Trophoblast cell (in vitro differentiated cells and primary cell): ENCODE measurements at regions not wholly inside any gene's neighbourhood (a gene's known extent, or its start where the extent isn't known, plus 50 kb on each side); places are given as distances from the start of the nearest gene placed in this dataset.
A peak's percentile ranks its signal among the peaks of the same experiment; 100 is the strongest.
"Not testable (repeated sequence)": the region's sequence is repeated elsewhere in the genome, so short reads cannot be mapped to it uniquely, and the experiment has no call there.

Source experiments
- DNase-seq, 2 donors: peaks; one replicate each; pipeline ENCODE4 v3.0.0-alpha.2; 2016
- H2AFZ ChIP-seq: 2 replicates; pipeline ENCODE4 v1.6.1; 2013; ENCODE audit warnings: low read length, moderate library complexity, mild to moderate bottlenecking; ENCODE audit not compliant: insufficient read depth, poor library complexity
- H2AK5ac ChIP-seq: 2 replicates; pipeline ENCODE4 v1.6.1; 2013; ENCODE audit warnings: mild to moderate bottlenecking, low read length
- H2BK120ac ChIP-seq: 2 replicates; pipeline ENCODE4 v1.6.1; 2013; ENCODE audit warnings: low read length, mild to moderate bottlenecking, moderate library complexity; ENCODE audit not compliant: insufficient read depth, poor library complexity
- H2BK12ac ChIP-seq: 2 replicates; pipeline ENCODE4 v1.6.1; 2013; ENCODE audit warnings: mild to moderate bottlenecking, low read length, moderate library complexity
- H2BK5ac ChIP-seq: 2 replicates; pipeline ENCODE4 v1.6.1; 2013; ENCODE audit warnings: low read length, low read depth, moderate library complexity, mild to moderate bottlenecking; ENCODE audit not compliant: poor library complexity
- H3K14ac ChIP-seq: 2 replicates; pipeline ENCODE4 v1.6.1; 2013; ENCODE audit warnings: mild to moderate bottlenecking, low read length
- H3K18ac ChIP-seq: 2 replicates; pipeline ENCODE4 v1.6.1; 2013; ENCODE audit warnings: mild to moderate bottlenecking, low read length
- H3K23ac ChIP-seq: 2 replicates; pipeline ENCODE4 v1.6.1; 2013; ENCODE audit warnings: low read length
- H3K27ac ChIP-seq: 2 replicates; pipeline ENCODE4 v1.5.1; 2013; ENCODE audit warnings: low read depth, mild to moderate bottlenecking, inconsistent platforms, low read length, moderate library complexity
- H3K27me3 ChIP-seq: 2 replicates; pipeline ENCODE4 v1.6.1; 2013; ENCODE audit warnings: inconsistent platforms, mild to moderate bottlenecking, low read length, moderate library complexity; ENCODE audit not compliant: insufficient read depth
- H3K36me3 ChIP-seq, 2 experiments: 1 replicate in 1 of 2; 2 replicates in 1 of 2; pipeline ENCODE4 v1.6.1; 2013; ENCODE audit warnings: low read length in 2 of 2, mild to moderate bottlenecking in 2 of 2, moderate library complexity in 1 of 2; ENCODE audit not compliant: insufficient read depth in 2 of 2, control insufficient read depth in 1 of 2
- H3K4ac ChIP-seq: 2 replicates; pipeline ENCODE4 v1.6.1; 2013; ENCODE audit warnings: low read depth, mild to moderate bottlenecking, low read length, moderate library complexity
- H3K4me1 ChIP-seq, 2 experiments: 1 replicate in 1 of 2; 2 replicates in 1 of 2; pipeline ENCODE4 v1.6.1; 2013; ENCODE audit warnings: low read length in 2 of 2, mild to moderate bottlenecking in 2 of 2, moderate library complexity in 1 of 2; ENCODE audit not compliant: insufficient read depth in 2 of 2, control insufficient read depth in 1 of 2
- H3K4me2 ChIP-seq: 2 replicates; pipeline ENCODE4 v1.6.1; 2013; ENCODE audit warnings: inconsistent platforms, mild to moderate bottlenecking, low read length, moderate library complexity
- H3K4me3 ChIP-seq: 2 replicates; pipeline ENCODE4 v1.5.1; 2013; ENCODE audit warnings: mild to moderate bottlenecking, low read depth, low read length, inconsistent platforms
- H3K79me1 ChIP-seq: one replicate; pipeline ENCODE4 v1.6.1; 2013; ENCODE audit warnings: low read length
- H3K79me2 ChIP-seq: 2 replicates; pipeline ENCODE4 v1.6.1; 2013; ENCODE audit warnings: low read length, mild to moderate bottlenecking; ENCODE audit not compliant: control insufficient read depth, insufficient read depth, poor library complexity
- H3K9ac ChIP-seq: 2 replicates; pipeline ENCODE4 v1.6.1; 2013; ENCODE audit warnings: mild to moderate bottlenecking, low read length
- H3K9me3 ChIP-seq: 2 replicates; pipeline ENCODE4 v1.6.1; 2013; ENCODE audit warnings: low read depth, mild to moderate bottlenecking, control low read depth, inconsistent platforms, low read length; ENCODE audit not compliant: insufficient read depth
- H4K12ac ChIP-seq: 2 replicates; pipeline ENCODE4 v1.6.1; 2013; ENCODE audit warnings: low read depth, mild to moderate bottlenecking, low read length, moderate library complexity
- H4K8ac ChIP-seq: 2 replicates; pipeline ENCODE4 v1.6.1; 2013; ENCODE audit warnings: low read depth, mild to moderate bottlenecking, low read length, moderate library complexity
- H4K91ac ChIP-seq: one replicate; pipeline ENCODE4 v1.6.1; 2013; ENCODE audit warnings: low read depth, mild to moderate bottlenecking, low read length, moderate library complexity
- WGBS: extraction: QIAGEN DNeasy Blood & Tissue Kit; methylation state at CpG from one replicate; pipeline ENCODE4 v1.1.7; 2013; ENCODE audit warnings: missing lambda C conversion rate; ENCODE audit not compliant: insufficient read length, insufficient coverage; ENCODE audit errors: extremely low coverage; 5-methylcytosine and 5-hydroxymethylcytosine counted together

DNA sequence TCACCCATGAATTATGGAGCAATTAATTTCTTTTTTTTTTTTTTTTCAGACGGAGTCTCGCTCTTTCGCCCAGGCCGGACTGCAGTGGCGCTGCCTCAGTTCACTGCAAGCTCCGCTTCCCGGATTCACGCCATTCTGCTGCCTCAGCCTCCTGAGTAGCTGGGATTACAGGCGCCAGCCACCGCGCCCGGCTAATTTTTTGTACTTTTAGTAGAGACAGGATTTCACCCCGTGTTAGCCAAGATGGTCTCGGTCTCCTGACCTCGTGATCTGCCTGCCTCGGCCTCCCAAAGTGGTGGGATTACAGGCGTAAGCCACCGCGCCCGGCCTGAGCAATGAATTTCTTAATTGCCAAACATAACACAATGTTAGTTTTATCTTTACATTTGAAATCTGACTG lies 1261.2 kb downstream of the CDH11 start:
- not testable (repeated sequence) for H2BK5ac ChIP-seq, H3K4me2 ChIP-seq, H4K8ac ChIP-seq, H3K14ac ChIP-seq, H3K79me1 ChIP-seq, H3K18ac ChIP-seq, H3K79me2 ChIP-seq, DNase-seq, H3K23ac ChIP-seq, H3K4me1 ChIP-seq, H3K27ac ChIP-seq, H2AFZ ChIP-seq, H3K4me3 ChIP-seq, H4K12ac ChIP-seq, H2BK120ac ChIP-seq, H2AK5ac ChIP-seq, H4K91ac ChIP-seq, H3K9me3 ChIP-seq, H3K9ac ChIP-seq, H2BK12ac ChIP-seq, H3K36me3 ChIP-seq, H3K27me3 ChIP-seq, H3K4ac ChIP-seq
- WGBS = no CpG with 5 or more reads among the region's 20 CpGs

DNA sequence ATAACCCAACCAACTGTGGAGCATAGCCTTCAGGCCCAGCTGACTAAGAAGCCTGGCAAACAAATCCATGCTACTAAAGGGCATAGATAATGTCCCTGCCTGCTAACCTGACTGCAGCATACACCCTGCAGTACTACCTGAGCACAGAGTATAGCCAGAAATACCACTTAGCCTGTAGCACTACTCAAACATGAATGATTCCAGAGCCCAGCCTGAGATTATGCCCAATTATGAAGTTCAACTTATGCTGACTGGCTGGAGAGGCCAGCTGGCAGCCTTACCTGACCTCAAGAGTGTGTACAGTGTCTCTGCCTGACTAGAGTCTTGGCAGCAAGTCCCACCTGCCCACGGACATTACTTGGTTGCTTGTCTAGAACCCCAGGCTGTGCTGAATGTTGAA lies 1265.3 kb downstream of the CDH11 start:
- Histone ChIP-seq H3K4me3 (no peak overlapping the region), H3K79me1 (no peaks in the 10 kb centered on the region), H3K79me2 (no peaks in the 10 kb centered on the region), H3K9ac (peak overlapping the region; percentile 41), H4K12ac (no peak overlapping the region), H3K27me3 (no peaks in the 10 kb centered on the region), H4K91ac (no peak overlapping the region), H3K14ac (no peak overlapping the region), H2BK12ac (no peak overlapping the region), H3K9me3 (no peaks in the 10 kb centered on the region), H4K8ac (no peak overlapping the region), H2BK5ac (no peak overlapping the region), H2AK5ac (no peak overlapping the region), H3K23ac (no peak overlapping the region), H3K27ac (no peak overlapping the region), H3K18ac (no peak overlapping the region), H3K4me2 (no peak overlapping the region), H3K36me3 (no peaks in the 10 kb centered on the region), H3K4me1 (no peaks in the 10 kb centered on the region), H3K4ac (no peak overlapping the region), H2AFZ (no peak overlapping the region), H2BK120ac (no peak overlapping the region)
- no peak for DNase-seq
- no CpG with 5 or more reads among the region's 1 CpG for WGBS

DNA sequence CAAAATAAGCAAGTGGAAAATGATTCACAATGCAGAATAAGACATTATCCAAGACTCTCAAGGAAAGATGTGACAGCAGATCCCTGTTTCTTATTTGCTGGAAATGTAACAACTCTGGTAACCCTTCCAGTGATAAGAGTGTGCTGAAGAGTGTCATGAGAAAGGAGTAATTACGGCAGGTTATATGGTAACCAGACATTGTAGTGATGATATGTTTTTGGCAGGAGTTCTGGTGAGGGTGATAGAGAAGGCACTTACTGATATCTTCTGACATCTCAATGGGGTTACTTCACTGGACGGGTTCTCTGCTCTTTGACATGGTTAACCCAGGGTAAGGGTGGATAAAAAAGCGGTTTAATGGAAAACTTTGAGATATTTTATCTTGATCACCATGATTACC lies 1270.9 kb downstream of the CDH11 start:
- H3K79me2 ChIP-seq = no peaks in the 10 kb centered on the region
- H3K4ac ChIP-seq = no peak overlapping the region
- no peaks in the 10 kb centered on the region for H3K9me3 ChIP-seq
- H3K18ac ChIP-seq = no peak overlapping the region
- H3K9ac ChIP-seq = no peak overlapping the region
- no peaks in the 10 kb centered on the region for H3K4me1 ChIP-seq
- H3K4me3 ChIP-seq = no peak overlapping the region
- no peaks in the 10 kb centered on the region for H3K79me1 ChIP-seq
- H4K91ac ChIP-seq = no peak overlapping the region
- no peak overlapping the region for H2AFZ ChIP-seq
- no peak overlapping the region for H2AK5ac ChIP-seq
- H3K23ac ChIP-seq = no peak overlapping the region
- no peaks in the 10 kb centered on the region for H3K27me3 ChIP-seq
- H2BK5ac ChIP-seq = no peak overlapping the region
- H4K8ac ChIP-seq = no peak overlapping the region
- H3K14ac ChIP-seq = no peak overlapping the region
- H2BK12ac ChIP-seq = no peak overlapping the region
- WGBS = no CpG with 5 or more reads among the region's 3 CpGs
- DNase-seq = no peak
- no peak overlapping the region for H4K12ac ChIP-seq
- no peak overlapping the region for H2BK120ac ChIP-seq
- H3K4me2 ChIP-seq = no peak overlapping the region
- no peaks in the 10 kb centered on the region for H3K36me3 ChIP-seq
- no peak overlapping the region for H3K27ac ChIP-seq

DNA sequence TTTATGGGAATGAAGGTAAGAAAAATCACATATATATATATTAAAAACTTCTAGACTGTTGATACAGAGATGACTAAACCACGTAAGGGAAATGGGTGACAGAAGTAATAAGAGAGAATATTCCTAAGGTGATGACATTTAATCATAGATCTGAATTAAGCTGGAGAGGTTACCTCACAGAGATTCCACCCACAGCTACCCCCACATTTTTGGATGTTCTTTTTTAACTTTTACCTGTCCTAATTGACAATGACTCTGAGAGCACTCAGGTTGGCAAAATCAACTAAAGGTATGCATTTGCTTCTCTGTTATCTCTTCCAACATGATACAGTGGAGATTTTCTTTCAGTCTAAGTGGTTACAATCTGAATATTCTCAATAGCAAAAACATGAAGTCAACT lies 1280.6 kb downstream of the CDH11 start:
- no peak overlapping the region for H2AK5ac ChIP-seq
- H4K8ac ChIP-seq = no peak overlapping the region
- no peak overlapping the region for H3K4me2 ChIP-seq
- H4K91ac ChIP-seq = no peak overlapping the region
- no peak overlapping the region for H3K18ac ChIP-seq
- no peaks in the 10 kb centered on the region for H3K27me3 ChIP-seq
- H4K12ac ChIP-seq = no peak overlapping the region
- no peak overlapping the region for H3K4me3 ChIP-seq
- H3K9me3 ChIP-seq = no peaks in the 10 kb centered on the region
- no peak for DNase-seq
- no peak overlapping the region for H3K14ac ChIP-seq
- H3K27ac ChIP-seq = no peak overlapping the region
- H3K79me1 ChIP-seq = no peaks in the 10 kb centered on the region
- H3K9ac ChIP-seq = no peak overlapping the region
- WGBS = no CpG with 5 or more reads among the region's 1 CpG
- no peak overlapping the region for H2BK120ac ChIP-seq
- no peaks in the 10 kb centered on the region for H3K79me2 ChIP-seq
- H2AFZ ChIP-seq = no peak overlapping the region
- H2BK5ac ChIP-seq = no peak overlapping the region
- no peaks in the 10 kb centered on the region for H3K4me1 ChIP-seq
- H3K23ac ChIP-seq = no peak overlapping the region
- no peaks in the 10 kb centered on the region for H3K36me3 ChIP-seq
- no peak overlapping the region for H2BK12ac ChIP-seq
- H3K4ac ChIP-seq = no peak overlapping the region
